ENCODE measurements at regions not wholly inside any gene's neighbourhood (a gene's known extent, or its start where the extent isn't known, plus 50 kb on each side); places are given as distances from the start of the nearest gene placed in this dataset.

DNA sequence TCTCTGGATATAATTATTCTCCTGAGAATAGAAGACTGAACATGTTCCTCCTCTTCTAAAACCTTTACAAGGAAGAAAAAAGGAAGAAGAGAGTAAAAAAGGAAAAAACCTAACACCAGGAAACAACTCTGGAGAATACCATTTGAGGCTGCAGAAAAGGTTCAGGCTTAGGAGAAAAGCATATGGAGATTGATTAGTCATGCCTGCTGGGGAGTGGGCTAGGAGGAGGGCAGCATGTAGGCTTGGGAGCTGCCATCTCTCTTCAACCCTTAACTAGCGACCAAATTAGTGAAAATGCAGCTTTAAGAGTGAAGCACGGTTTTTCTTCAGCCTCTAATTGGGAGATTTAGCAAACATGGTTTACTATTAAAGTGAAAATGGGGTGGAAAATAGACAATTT lies 273.0 kb upstream of the CRY1 start:
- TF ChIP-seq, protein P1, sequence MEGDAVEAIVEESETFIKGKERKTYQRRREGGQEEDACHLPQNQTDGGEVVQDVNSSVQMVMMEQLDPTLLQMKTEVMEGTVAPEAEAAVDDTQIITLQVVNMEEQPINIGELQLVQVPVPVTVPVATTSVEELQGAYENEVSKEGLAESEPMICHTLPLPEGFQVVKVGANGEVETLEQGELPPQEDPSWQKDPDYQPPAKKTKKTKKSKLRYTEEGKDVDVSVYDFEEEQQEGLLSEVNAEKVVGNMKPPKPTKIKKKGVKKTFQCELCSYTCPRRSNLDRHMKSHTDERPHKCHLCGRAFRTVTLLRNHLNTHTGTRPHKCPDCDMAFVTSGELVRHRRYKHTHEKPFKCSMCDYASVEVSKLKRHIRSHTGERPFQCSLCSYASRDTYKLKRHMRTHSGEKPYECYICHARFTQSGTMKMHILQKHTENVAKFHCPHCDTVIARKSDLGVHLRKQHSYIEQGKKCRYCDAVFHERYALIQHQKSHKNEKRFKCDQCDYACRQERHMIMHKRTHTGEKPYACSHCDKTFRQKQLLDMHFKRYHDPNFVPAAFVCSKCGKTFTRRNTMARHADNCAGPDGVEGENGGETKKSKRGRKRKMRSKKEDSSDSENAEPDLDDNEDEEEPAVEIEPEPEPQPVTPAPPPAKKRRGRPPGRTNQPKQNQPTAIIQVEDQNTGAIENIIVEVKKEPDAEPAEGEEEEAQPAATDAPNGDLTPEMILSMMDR (IDR thresholded peaks at IDR 0.05), result no peak
- TF ChIP-seq POLR2A (IDR thresholded peaks at IDR 0.05) (no peak), POLR2AphosphoS5 (IDR thresholded peaks at IDR 0.05) (no peak), EP300 (IDR thresholded peaks at IDR 0.05) (no peak)
